K562 (cell line): ENCODE measurements at regions not wholly inside any gene's neighbourhood (a gene's known extent, or its start where the extent isn't known, plus 50 kb on each side); places are given as distances from the start of the nearest gene placed in this dataset.

Experiments used
- ATAC-seq: fragments of 200-7000 bp; cut with Tn5 transposase; 3 replicates; pipeline ENCODE4 v1.9.1; 2020; ENCODE audit warnings: moderate library complexity
- BruUV-seq: library from RNA; stranded (reverse); fragments of 400-500 nt; replicated peaks from 2 replicates; lab custom pipeline; 2021; lab: Mats Ljungman, UMichigan
- CTCF ChIA-PET: fragments of 300-600 bp; formaldehyde crosslinking; extraction: SDS; loops from one replicate; lab custom pipeline; 2021; ENCODE audit warnings: low intra/inter-chr PET ratio; lab: Yijun Ruan, JAX
- POLR2A ChIA-PET: fragments of 300-600, 350-650 bp; sonication (Branson Sonifier 250); formaldehyde crosslinking; extraction: SDS; loops from one replicate; lab custom pipeline; 2021; ENCODE audit warnings: antibody characterized with exemption, inconsistent platforms; lab: Yijun Ruan, JAX
- DNase-seq, 4 experiments: peaks; one replicate each; pipeline versions ENCODE4 v3.0.0 to v3.0.0-alpha.2; 2011 to 2018; ENCODE audit warnings: low spot score in 3 of 4, mixed read lengths in 3 of 4; ENCODE audit errors: extremely low read depth in 1 of 4
- FAIRE-seq: peaks from 2 replicates; lab custom pipeline; 2011; peaks lifted over from hg19 to GRCh38; lab: Jason Lieb, UNC
- H2AFZ ChIP-seq: 2 replicates; pipeline ENCODE4 v1.6.0; 2011; ENCODE audit warnings: low read depth, low read length, control low read depth, inconsistent platforms
- H3K27ac ChIP-seq: fragments of 200-600 bp; 3 replicates; pipeline ENCODE4 v1.8.0; 2011; ENCODE audit warnings: low read depth, mild to moderate bottlenecking, control low read depth, inconsistent platforms, low read length, moderate library complexity, mixed read lengths; ENCODE audit errors: extremely low read depth
- H3K27me3 ChIP-seq, 2 experiments: fragments of 300-600 bp in 1 of 2; 2 replicates in 1 of 2; 3 replicates in 1 of 2; pipeline versions ENCODE4 v1.6.0 to v1.8.0; 2011; ENCODE audit warnings: inconsistent platforms in 2 of 2, low read length in 2 of 2, mild to moderate bottlenecking in 1 of 2, mixed read lengths in 1 of 2, moderate library complexity in 1 of 2; ENCODE audit not compliant: control insufficient read depth in 2 of 2, insufficient read depth in 2 of 2
- H3K36me3 ChIP-seq: fragments of 300-600 bp; 3 replicates; pipeline ENCODE4 v1.8.0; 2011; ENCODE audit warnings: mild to moderate bottlenecking, low read length, inconsistent platforms; ENCODE audit not compliant: control insufficient read depth, insufficient read depth
- H3K4me1 ChIP-seq, 2 experiments: fragments of 200-600 bp in 1 of 2; replicated peaks in 1 of 2; 2 replicates in 1 of 2; 3 replicates in 1 of 2; pipeline versions ENCODE4 v1.5.1 to v1.8.0; 2011; ENCODE audit warnings: inconsistent platforms in 2 of 2, low read length in 2 of 2, mild to moderate bottlenecking in 1 of 2, mixed read lengths in 1 of 2, moderate library complexity in 1 of 2; ENCODE audit not compliant: control insufficient read depth in 2 of 2, insufficient read depth in 2 of 2
- H3K4me2 ChIP-seq: 2 replicates; pipeline ENCODE4 v1.6.1; 2011; ENCODE audit warnings: low read length, control low read depth, inconsistent platforms, mixed read lengths; ENCODE audit not compliant: insufficient read depth
- H3K4me3 ChIP-seq: fragments of 200-600 bp; sonication (generic), shearing (Covaris generic); 2 replicates; pipeline ENCODE4 v1.5.1; 2016; ENCODE audit warnings: control low read depth, inconsistent platforms
- H3K79me2 ChIP-seq: fragments of 200-600 bp; 3 replicates; pipeline ENCODE4 v1.8.0; 2011; ENCODE audit warnings: low read length, inconsistent platforms; ENCODE audit not compliant: control insufficient read depth, insufficient read depth
- H3K9ac ChIP-seq, 2 experiments: 2 replicates each; pipeline versions ENCODE4 v1.6.0 to v1.6.1; 2011; ENCODE audit warnings: low read depth in 2 of 2, low read length in 2 of 2, control low read depth in 1 of 2, inconsistent platforms in 1 of 2, mild to moderate bottlenecking in 1 of 2, mixed read lengths in 1 of 2; ENCODE audit not compliant: insufficient read depth in 1 of 2
- H3K9me1 ChIP-seq: one replicate; pipeline ENCODE4 v1.6.0; 2011; ENCODE audit warnings: inconsistent platforms, mild to moderate bottlenecking, low read length, moderate library complexity; ENCODE audit not compliant: control insufficient read depth, insufficient read depth
- H3K9me3 ChIP-seq: replicated peaks from 2 replicates; pipeline ENCODE4 v1.5.1; 2011; ENCODE audit warnings: low read depth, low read length, inconsistent platforms; ENCODE audit not compliant: control insufficient read depth, insufficient read depth
- H4K20me1 ChIP-seq: replicated peaks from 2 replicates; pipeline ENCODE4 v1.6.1; 2011; ENCODE audit warnings: low read length, inconsistent platforms, mixed read lengths; ENCODE audit not compliant: control insufficient read depth, insufficient read depth
- ELF2 ChIP-seq: fragments of 250-450 bp; sonication (Bioruptor Pico); IDR thresholded peaks from 2 replicates; pipeline ENCODE4 v1.5.0; 2021; ENCODE audit warnings: mild to moderate bottlenecking
- GTF2A2 ChIP-seq: IDR thresholded peaks from 2 replicates; pipeline ENCODE4 v1.6.1; 2016; ENCODE audit warnings: mild to moderate bottlenecking, missing genetic modification characterization, missing compliant biosample characterization
- GTF2F1 ChIP-seq: IDR thresholded peaks from 2 replicates; pipeline ENCODE4 v1.6.1; 2011; ENCODE audit warnings: low read depth, low read length, improper control_type of control experiment
- NELFE ChIP-seq: IDR thresholded peaks from 2 replicates; pipeline ENCODE4 v1.6.1; 2011; ENCODE audit warnings: mild to moderate bottlenecking; ENCODE audit not compliant: insufficient read depth, insufficient read length
- RBM14 ChIP-seq: fragments of 200-400 bp; formaldehyde crosslinking; IDR thresholded peaks from 2 replicates; pipeline ENCODE4 v1.6.1; 2018; ENCODE audit warnings: low read depth, mild to moderate bottlenecking, low read length, moderate library complexity, borderline replicate concordance; ENCODE audit not compliant: insufficient read depth
- SNAPC5 ChIP-seq: fragments of 250-450 bp; sonication (Bioruptor Pico); IDR thresholded peaks from 2 replicates; pipeline ENCODE4 v1.8.0; 2021; ENCODE audit warnings: moderate library complexity, mild to moderate bottlenecking, inconsistent platforms
- ZNF263 ChIP-seq: sonication (generic); formaldehyde crosslinking; IDR thresholded peaks from 2 replicates; pipeline ENCODE4 v1.8.0; 2022; ENCODE audit warnings: mild to moderate bottlenecking, missing genetic modification reagents, borderline replicate concordance
- ZNF282 ChIP-seq: sonication (generic); formaldehyde crosslinking; IDR thresholded peaks from 2 replicates; pipeline ENCODE4 v1.8.1; 2023; ENCODE audit warnings: missing genetic modification reagents
- in situ Hi-C: fragments of 300-500 bp; cut with MboI; formaldehyde crosslinking; loops from 4 replicates; pipeline ENCODE4 v1.15.0; 2018; ENCODE audit warnings: inconsistent platforms, mixed read lengths
- intact Hi-C: fragments of 100-400 bp; cut with micrococcal nuclease; formaldehyde crosslinking; loops from 2 replicates; pipeline ENCODE4 v1.14.2; 2022

GRCh38 chr7:83851551-83851950 lies 202.6 kb upstream of the SEMA3E start (continued):
- no peak for TF ChIP-seq NELFE

GRCh38 chr7:83850941-83851340 lies 202.0 kb upstream of the SEMA3E start:
- ATAC-seq (no peak), FAIRE-seq (no peak), DNase-seq (no peak)
- peaks cover 2% of the 10 kb centered on the region for H3K9me3 ChIP-seq
- ChIA-PET POLR2A (no interaction called here), CTCF (no interaction called here)
- H3K27ac ChIP-seq, result no peak overlapping the region
- no peaks in the 10 kb centered on the region for H3K36me3 ChIP-seq
- no peaks in the 10 kb centered on the region for H3K4me1 ChIP-seq
- H4K20me1 ChIP-seq, result no peaks in the 10 kb centered on the region
- no peak overlapping the region for H3K4me3 ChIP-seq
- no peak overlapping the region for H3K9ac ChIP-seq
- H2AFZ ChIP-seq, result no peak overlapping the region
- H3K27me3 ChIP-seq, result no peaks in the 10 kb centered on the region
- intact Hi-C loops, result no loop called here
- TF ChIP-seq ELF2 (CRISPR knock-in tag) (no peak), GTF2F1 (no peak), GTF2A2 (tag) (no peak), RBM14 (no peak), ZNF282 (CRISPR knock-in tag) (no peak), SNAPC5 (CRISPR knock-in tag) (no peak), ZNF263 (CRISPR knock-in tag) (no peak)
- no peak overlapping the region for H3K4me2 ChIP-seq
- H3K9me1 ChIP-seq, result no peaks in the 10 kb centered on the region
- no TSS peak for BruUV-seq
- H3K79me2 ChIP-seq, result no peaks in the 10 kb centered on the region
- in situ Hi-C loops, result no loop called here
